Gastrocnemius medialis (tissue), 4 donors: ENCODE measurements at regions not wholly inside any gene's neighbourhood (a gene's known extent, or its start where the extent isn't known, plus 50 kb on each side); places are given as distances from the start of the nearest gene placed in this dataset.

Experiments used
- ATAC-seq, 2 donors: fragments of 150-250 bp; one replicate each; pipeline ENCODE4 v1.9.1; 2016
- DNase-seq, 2 donors: peaks; one replicate each; pipeline ENCODE4 v3.0.0-alpha.2; 2019
- H3K27ac ChIP-seq, 4 donors: fragments of 200-600 bp; sonication (generic); 1 replicate in 1 of 4; 2 replicates in 3 of 4; pipeline ENCODE4 v1.5.1; 2016 to 2018; ENCODE audit warnings: mild to moderate bottlenecking in 2 of 4, moderate library complexity in 1 of 4
- H3K27me3 ChIP-seq, 3 donors: fragments of 200-600 bp; sonication (generic) in 2 of 3; 1 replicate in 1 of 3; 2 replicates in 2 of 3; pipeline versions ENCODE4 v1.5.1 to v1.6.0; 2016 to 2019; ENCODE audit warnings: mild to moderate bottlenecking in 1 of 3, moderate library complexity in 1 of 3
- H3K36me3 ChIP-seq, 2 donors: fragments of 200-600 bp; sonication (generic) in 1 of 2; one replicate each; pipeline ENCODE4 v1.5.1; 2017 to 2018
- H3K4me1 ChIP-seq, 2 donors: fragments of 200-600 bp; sonication (generic) in 1 of 2; one replicate each; pipeline ENCODE4 v1.5.1; 2016 to 2017; ENCODE audit warnings: mild to moderate bottlenecking in 2 of 2
- H3K4me3 ChIP-seq, 4 donors: fragments of 200-600 bp; sonication (generic) in 3 of 4; 1 replicate in 1 of 4; 2 replicates in 3 of 4; pipeline ENCODE4 v1.5.1; 2016 to 2019; ENCODE audit warnings: mild to moderate bottlenecking in 2 of 4
- H3K9me3 ChIP-seq, 3 donors: fragments of 200-600 bp; sonication (generic) in 2 of 3; 1 replicate in 1 of 3; 2 replicates in 2 of 3; pipeline ENCODE4 v1.5.1; 2016 to 2019
- CTCF ChIP-seq, 5 experiments: fragments of 450-650 bp in 3 of 5; fragments of 200-600 bp in 2 of 5; sonication (generic) in 2 of 5; IDR thresholded peaks in 4 of 5; conservative IDR thresholded peaks in 1 of 5; 1 replicate in 4 of 5; 2 replicates in 1 of 5; pipeline ENCODE4 v1.5.1; 2016 to 2019; ENCODE audit warnings: antibody characterized with exemption in 5 of 5, mild to moderate bottlenecking in 3 of 5, moderate library complexity in 3 of 5
- POLR2A ChIP-seq, 2 donors: fragments of 450-650 bp; IDR thresholded peaks; one replicate each; pipeline ENCODE4 v1.6.1; 2017; ENCODE audit warnings: antibody characterized with exemption in 2 of 2, mild to moderate bottlenecking in 2 of 2, moderate library complexity in 2 of 2
- in situ Hi-C, 4 donors: fragments of 200-750 bp; cut with MboI; loops; one replicate each; pipeline versions ENCODE4 v1.15.0 to v1.8.0; 2017; ENCODE audit warnings: low sequenced_read_pairs in 4 of 4
- intact Hi-C: fragments of 100-400 bp; cut with DNase I; formaldehyde crosslinking; loops from one replicate; pipeline ENCODE4 v1.15.1; 2023; ENCODE audit warnings: low total_unique reads

GRCh38 chr7:13416544-13416943, 572.9 kb downstream of the ETV1 start:
- Histone ChIP-seq H3K9me3 (no peaks in the 10 kb centered on the region), H3K27ac (no peak overlapping the region), H3K4me3 (no peak overlapping the region), H3K27me3 (no peaks in the 10 kb centered on the region), H3K4me1 (peaks cover 19 to 21% of the 10 kb centered on the region in 2 donors), H3K36me3 (no peaks in the 10 kb centered on the region)
- in situ Hi-C loops (no loop called here), intact Hi-C loops (no loop called here)
- ATAC-seq = no peak
- DNase-seq = no peak
- no peak for TF ChIP-seq POLR2A (IDR thresholded peaks at IDR 0.05)
- no peak for TF ChIP-seq CTCF (IDR thresholded peaks at IDR 0.05 in 4 of 5, conservative IDR thresholded peaks at IDR 0.05 in 1 of 5)

DNA sequence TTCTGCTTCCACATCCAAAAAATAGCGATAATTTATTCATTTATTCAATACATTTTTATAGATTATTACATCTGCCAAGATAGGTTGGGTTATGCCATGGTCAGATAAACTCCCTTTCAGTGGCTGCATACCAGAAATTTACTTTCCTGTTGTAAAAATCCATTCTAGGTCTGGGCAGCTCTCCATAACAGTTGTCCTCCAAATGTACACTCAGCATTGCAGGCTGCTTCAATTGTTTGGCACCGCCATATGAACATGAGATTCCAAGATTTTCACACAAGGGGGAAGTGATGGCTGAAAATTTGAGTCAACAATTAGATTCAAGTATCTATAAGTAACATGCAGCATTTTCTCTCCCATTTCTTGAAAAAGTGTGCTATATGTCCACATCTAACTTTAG, 568.7 kb downstream of the ETV1 start:
- Histone ChIP-seq H3K27me3 (no peaks in the 10 kb centered on the region), H3K4me3 (no peak overlapping the region), H3K27ac (no peak overlapping the region), H3K9me3 (peaks cover 0 to 8% (median 0%) of the 10 kb centered on the region in 3 donors), H3K4me1 (no peaks in the 10 kb centered on the region), H3K36me3 (no peaks in the 10 kb centered on the region)
- DNase-seq = no peak
- TF ChIP-seq CTCF (IDR thresholded peaks at IDR 0.05 in 4 of 5, conservative IDR thresholded peaks at IDR 0.05 in 1 of 5) = no peak
- in situ Hi-C loops (no loop called here), intact Hi-C loops (no loop called here)
- ATAC-seq = no peak

DNA sequence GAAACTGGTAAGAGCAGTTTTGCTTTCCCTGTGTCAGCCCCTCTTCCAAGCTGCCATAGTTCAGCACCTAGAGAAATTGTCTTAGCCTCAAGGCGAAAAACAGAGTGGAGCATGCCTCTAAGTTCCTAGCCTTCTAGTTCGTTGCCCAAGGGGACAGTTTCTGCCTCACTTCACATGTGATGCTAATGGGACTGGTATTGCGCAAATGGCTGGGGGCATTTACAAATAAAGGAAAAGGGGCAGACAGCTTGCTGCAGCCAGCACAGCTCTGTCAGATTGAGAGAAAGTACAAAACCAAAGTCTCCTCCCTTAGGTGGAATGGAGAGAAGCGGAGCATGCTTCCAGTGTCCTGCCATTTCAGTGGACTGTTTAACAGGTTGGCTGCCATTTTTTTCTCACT, 567.7 kb downstream of the ETV1 start:
- no peaks in the 10 kb centered on the region for H3K4me1 ChIP-seq
- ATAC-seq (no peak), DNase-seq (no peak)
- in situ Hi-C loops (no loop called here), intact Hi-C loops (no loop called here)
- peaks cover 0 to 8% (median 0%) of the 10 kb centered on the region in 3 donors for H3K9me3 ChIP-seq
- no peaks in the 10 kb centered on the region for H3K27me3 ChIP-seq
- no peak overlapping the region for H3K4me3 ChIP-seq
- TF ChIP-seq CTCF (IDR thresholded peaks at IDR 0.05 in 4 of 5, conservative IDR thresholded peaks at IDR 0.05 in 1 of 5) (no peak), POLR2A (IDR thresholded peaks at IDR 0.05) (no peak)
- H3K27ac ChIP-seq = no peak overlapping the region
- H3K36me3 ChIP-seq = no peaks in the 10 kb centered on the region

DNA sequence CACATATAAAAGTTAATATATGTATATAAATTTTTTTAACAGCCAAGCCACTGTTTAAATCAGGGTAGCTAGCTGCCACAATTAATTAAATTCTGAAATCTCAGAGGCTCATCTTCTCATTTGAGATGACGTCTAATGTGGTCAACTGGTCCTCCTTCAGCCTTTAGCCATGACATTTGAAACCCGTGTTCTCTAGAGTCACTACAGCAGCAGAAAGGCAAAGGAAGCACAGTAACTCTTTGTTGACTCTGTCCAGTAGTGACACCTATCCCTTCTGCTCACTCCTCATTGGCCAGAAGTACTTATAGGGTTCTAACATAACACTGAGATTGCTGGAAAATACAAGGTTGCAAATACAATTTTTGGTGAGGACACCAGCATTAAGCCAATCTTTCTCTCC, 555.5 kb downstream of the ETV1 start:
- no peak overlapping the region for H3K4me3 ChIP-seq
- no peak for TF ChIP-seq POLR2A (IDR thresholded peaks at IDR 0.05)
- no peak for TF ChIP-seq CTCF (IDR thresholded peaks at IDR 0.05 in 4 of 5, conservative IDR thresholded peaks at IDR 0.05 in 1 of 5)
- no peaks in the 10 kb centered on the region for H3K27me3 ChIP-seq
- DNase-seq = no peak
- no peaks in the 10 kb centered on the region for H3K9me3 ChIP-seq
- intact Hi-C loops (no loop called here), in situ Hi-C loops (no loop called here)
- ATAC-seq = no peak
- H3K27ac ChIP-seq = no peak overlapping the region
- H3K36me3 ChIP-seq = no peaks in the 10 kb centered on the region
- H3K4me1 ChIP-seq = no peaks in the 10 kb centered on the region

DNA sequence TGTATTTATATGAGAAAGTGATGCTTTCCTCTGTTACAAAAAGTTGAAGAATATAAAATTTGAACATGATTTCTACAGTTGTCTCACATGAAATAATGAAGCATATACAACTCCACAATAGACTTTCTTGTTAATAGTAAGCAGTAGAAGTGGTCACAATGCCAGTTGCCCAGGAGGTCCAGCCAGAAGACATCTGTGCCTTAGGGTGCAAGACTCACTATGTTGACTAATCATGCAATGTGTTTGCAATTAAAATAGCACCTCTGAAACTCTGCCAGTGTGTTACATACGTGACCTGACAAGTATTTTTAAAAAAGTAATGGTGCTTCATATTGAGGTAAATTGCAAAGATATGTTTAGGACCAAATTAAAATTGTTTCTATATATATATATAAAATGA, 547.2 kb downstream of the ETV1 start:
- no peaks in the 10 kb centered on the region for H3K4me1 ChIP-seq
- no peak for ATAC-seq
- no peak for DNase-seq
- H3K9me3 ChIP-seq = no peaks in the 10 kb centered on the region
- no peak overlapping the region for H3K4me3 ChIP-seq
- intact Hi-C loops (no loop called here), in situ Hi-C loops (no loop called here)
- no peaks in the 10 kb centered on the region for H3K36me3 ChIP-seq
- TF ChIP-seq CTCF (IDR thresholded peaks at IDR 0.05 in 4 of 5, conservative IDR thresholded peaks at IDR 0.05 in 1 of 5) (no peak), POLR2A (IDR thresholded peaks at IDR 0.05) (no peak)
- H3K27me3 ChIP-seq = no peaks in the 10 kb centered on the region
- H3K27ac ChIP-seq = no peak overlapping the region
